GM18867 (cell line): ENCODE measurements at regions not wholly inside any gene's neighbourhood (a gene's known extent, or its start where the extent isn't known, plus 50 kb on each side); places are given as distances from the start of the nearest gene placed in this dataset.

Experiments used
- ATAC-seq: cut with Tn5 transposase; IDR thresholded peaks from one replicate; pipeline ENCODE4 v1.9.1; 2021; ENCODE audit warnings: mild to moderate bottlenecking, moderate library complexity; ENCODE audit not compliant: unreplicated experiment

GRCh38 chr18:65415098-65415497 lies 335.7 kb upstream of the CDH7 start:
- no peak for ATAC-seq

- ATAC-seq: no peak
Measured at GRCh38 chr18:65414501-65414900, 336.3 kb upstream of the CDH7 start.

GRCh38 chr18:65411061-65411460 lies 339.8 kb upstream of the CDH7 start:
- no peak for ATAC-seq

- ATAC-seq: no peak
Measured at GRCh38 chr18:65409261-65409660, 341.6 kb upstream of the CDH7 start.

GRCh38 chr18:65403534-65403933 lies 347.3 kb upstream of the CDH7 start:
- ATAC-seq: no peak

GRCh38 chr18:65399091-65399490 lies 351.7 kb upstream of the CDH7 start:
- ATAC-seq: no peak

- ATAC-seq: no peak
Measured at GRCh38 chr18:65398347-65399075, 352.3 kb upstream of the CDH7 start.

- no peak for ATAC-seq
Measured at GRCh38 chr18:65380986-65381385, 369.8 kb upstream of the CDH7 start.

GRCh38 chr18:65380571-65380970 lies 370.2 kb upstream of the CDH7 start:
- ATAC-seq: no peak

GRCh38 chr18:65372904-65373303 lies 377.9 kb upstream of the CDH7 start:
- no peak for ATAC-seq

GRCh38 chr18:65365245-65365980 lies 385.4 kb upstream of the CDH7 start:
- no peak for ATAC-seq

- ATAC-seq: no peak
Measured at GRCh38 chr18:65363911-65364632, 386.7 kb upstream of the CDH7 start.

- no peak for ATAC-seq
Measured at GRCh38 chr18:65363011-65363410, 387.8 kb upstream of the CDH7 start.

- ATAC-seq: no peak
Measured at GRCh38 chr18:65359479-65359878, 391.3 kb upstream of the CDH7 start.

- ATAC-seq: no peak
Measured at GRCh38 chr18:65358306-65358705, 392.5 kb upstream of the CDH7 start.

GRCh38 chr18:65352186-65352585 lies 398.6 kb upstream of the CDH7 start:
- no peak for ATAC-seq

- no peak for ATAC-seq
Measured at GRCh38 chr18:65349635-65350034, 401.2 kb upstream of the CDH7 start.

- ATAC-seq: no peak
Measured at GRCh38 chr18:65347446-65347845, 403.4 kb upstream of the CDH7 start.

GRCh38 chr18:65346086-65346485 lies 404.7 kb upstream of the CDH7 start:
- no peak for ATAC-seq

GRCh38 chr18:65343571-65343970 lies 407.2 kb upstream of the CDH7 start:
- ATAC-seq: no peak

- ATAC-seq: no peak
Measured at GRCh38 chr18:65336411-65336810, 414.4 kb upstream of the CDH7 start.

GRCh38 chr18:65329010-65329409 lies 421.8 kb upstream of the CDH7 start:
- no peak for ATAC-seq
